ENCODE measurements at regions not wholly inside any gene's neighbourhood (a gene's known extent, or its start where the extent isn't known, plus 50 kb on each side); places are given as distances from the start of the nearest gene placed in this dataset.
A peak's percentile ranks its signal among the peaks of the same experiment; 100 is the strongest.

DNA sequence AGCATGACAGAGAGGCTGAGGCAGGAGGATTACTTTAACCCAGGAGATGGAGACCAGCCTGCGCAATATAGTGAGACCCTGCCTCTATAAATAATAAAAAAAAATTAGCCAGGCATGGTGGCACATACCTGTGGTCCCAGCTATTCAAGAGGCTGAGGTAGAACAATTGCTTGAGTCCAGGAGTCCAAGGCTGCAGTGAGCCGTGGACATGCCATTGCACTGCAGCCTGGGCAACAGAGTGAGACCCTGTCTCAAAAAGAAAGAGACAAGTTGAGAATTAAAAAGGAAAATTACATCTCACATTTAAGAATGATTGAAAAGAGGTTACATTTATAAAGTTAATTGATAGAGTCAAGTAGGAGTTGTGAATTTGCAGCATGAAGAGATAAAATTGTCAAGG is 91.4 kb upstream of the TMPO start:
- H3K4me3 ChIP-seq (ENCODE audit: control insufficient read depth, low read depth, low read length): no peak overlapping the region
- TF ChIP-seq, protein P1, sequence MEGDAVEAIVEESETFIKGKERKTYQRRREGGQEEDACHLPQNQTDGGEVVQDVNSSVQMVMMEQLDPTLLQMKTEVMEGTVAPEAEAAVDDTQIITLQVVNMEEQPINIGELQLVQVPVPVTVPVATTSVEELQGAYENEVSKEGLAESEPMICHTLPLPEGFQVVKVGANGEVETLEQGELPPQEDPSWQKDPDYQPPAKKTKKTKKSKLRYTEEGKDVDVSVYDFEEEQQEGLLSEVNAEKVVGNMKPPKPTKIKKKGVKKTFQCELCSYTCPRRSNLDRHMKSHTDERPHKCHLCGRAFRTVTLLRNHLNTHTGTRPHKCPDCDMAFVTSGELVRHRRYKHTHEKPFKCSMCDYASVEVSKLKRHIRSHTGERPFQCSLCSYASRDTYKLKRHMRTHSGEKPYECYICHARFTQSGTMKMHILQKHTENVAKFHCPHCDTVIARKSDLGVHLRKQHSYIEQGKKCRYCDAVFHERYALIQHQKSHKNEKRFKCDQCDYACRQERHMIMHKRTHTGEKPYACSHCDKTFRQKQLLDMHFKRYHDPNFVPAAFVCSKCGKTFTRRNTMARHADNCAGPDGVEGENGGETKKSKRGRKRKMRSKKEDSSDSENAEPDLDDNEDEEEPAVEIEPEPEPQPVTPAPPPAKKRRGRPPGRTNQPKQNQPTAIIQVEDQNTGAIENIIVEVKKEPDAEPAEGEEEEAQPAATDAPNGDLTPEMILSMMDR (IDR thresholded peaks at IDR 0.05; ENCODE audit: control insufficient read depth, insufficient read depth, low read depth, low read length, missing control alignments): no peak
- DNase-seq (ENCODE audit: low read depth): no peak

DNA sequence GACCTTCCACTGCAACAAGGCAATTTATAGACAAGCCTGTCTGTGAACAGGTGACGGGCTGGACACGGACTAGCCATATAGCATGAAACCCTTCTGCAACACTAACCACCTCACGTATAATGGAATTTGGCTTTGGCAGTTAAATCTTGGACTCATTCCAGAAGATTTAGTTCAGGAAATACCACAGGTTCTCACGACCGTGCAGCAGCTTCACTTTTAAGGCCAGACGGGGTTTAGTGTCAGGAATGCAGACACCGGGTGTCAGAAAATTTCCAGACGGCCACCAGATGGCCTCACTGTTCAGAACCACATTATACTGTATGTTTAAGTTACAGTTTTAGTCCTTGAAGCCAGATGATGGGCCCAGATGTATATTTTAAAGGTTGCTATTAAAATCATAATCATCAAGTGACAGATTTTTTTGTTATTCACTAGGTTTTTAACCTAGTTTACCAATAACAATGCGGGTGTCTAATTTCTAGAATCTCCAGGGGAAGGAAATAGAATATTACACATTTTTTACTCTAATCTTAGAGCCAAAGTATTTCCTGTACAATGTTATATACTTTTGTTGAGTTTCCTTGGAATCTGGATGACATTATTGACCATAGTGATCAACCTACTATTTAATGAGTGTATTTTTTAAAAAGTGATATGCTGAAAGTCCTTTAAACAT is 90.5 kb upstream of the TMPO start:
- peak; percentile 42 for DNase-seq (ENCODE audit: low read depth)
- no peak overlapping the region for H3K4me3 ChIP-seq (ENCODE audit: control insufficient read depth, low read depth, low read length)
- TF ChIP-seq, protein P1 (IDR thresholded peaks at IDR 0.05; ENCODE audit: control insufficient read depth, insufficient read depth, low read depth, low read length, missing control alignments): peak; percentile 69

DNA sequence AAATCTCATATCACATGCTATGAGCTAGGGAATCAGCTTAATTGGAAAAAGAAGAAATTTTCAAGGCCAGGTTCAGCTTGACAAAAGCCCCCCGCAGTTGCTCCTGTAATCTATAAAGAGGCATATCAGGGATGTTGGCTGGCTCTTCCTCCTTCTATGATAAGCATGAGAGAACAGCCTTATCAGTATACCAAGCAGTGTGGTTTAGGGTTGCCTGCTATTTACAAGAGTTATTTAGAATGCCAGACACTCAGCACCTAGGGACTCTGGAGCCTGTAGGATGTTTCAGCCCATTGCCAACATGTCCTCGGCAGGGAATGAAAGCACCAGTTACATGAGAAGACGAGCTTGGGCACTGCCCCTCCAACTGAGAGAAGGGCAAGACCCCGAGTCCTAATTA is 89.5 kb upstream of the TMPO start:
- TF ChIP-seq, protein P1 (IDR thresholded peaks at IDR 0.05; ENCODE audit: control insufficient read depth, insufficient read depth, low read depth, low read length, missing control alignments): no peak
- no peak overlapping the region for H3K4me3 ChIP-seq (ENCODE audit: control insufficient read depth, low read depth, low read length)
- DNase-seq (ENCODE audit: low read depth): no peak

DNA sequence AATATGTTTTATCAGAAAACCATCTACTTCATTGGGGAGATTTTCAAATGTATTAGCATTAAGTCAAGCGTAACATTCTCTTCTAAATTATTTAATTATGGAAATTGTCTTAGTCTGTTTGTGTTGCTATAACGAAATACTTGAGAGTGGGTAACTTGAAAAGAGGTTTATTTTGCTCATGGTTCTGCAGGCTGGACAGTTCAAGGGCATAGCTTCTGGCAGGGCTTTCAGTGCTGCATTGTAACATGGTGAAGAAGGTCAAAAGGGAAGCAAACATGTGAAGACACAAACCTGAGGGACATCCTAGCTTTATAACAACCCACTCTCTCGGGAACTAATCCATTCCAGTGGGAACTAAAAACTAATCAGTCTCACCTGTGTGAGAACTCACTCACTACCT is 84.3 kb upstream of the TMPO start:
- TF ChIP-seq, protein P1 (IDR thresholded peaks at IDR 0.05; ENCODE audit: control insufficient read depth, insufficient read depth, low read depth, low read length, missing control alignments): no peak
- no peak overlapping the region for H3K4me3 ChIP-seq (ENCODE audit: control insufficient read depth, low read depth, low read length)
- no peak for DNase-seq (ENCODE audit: low read depth)

DNA sequence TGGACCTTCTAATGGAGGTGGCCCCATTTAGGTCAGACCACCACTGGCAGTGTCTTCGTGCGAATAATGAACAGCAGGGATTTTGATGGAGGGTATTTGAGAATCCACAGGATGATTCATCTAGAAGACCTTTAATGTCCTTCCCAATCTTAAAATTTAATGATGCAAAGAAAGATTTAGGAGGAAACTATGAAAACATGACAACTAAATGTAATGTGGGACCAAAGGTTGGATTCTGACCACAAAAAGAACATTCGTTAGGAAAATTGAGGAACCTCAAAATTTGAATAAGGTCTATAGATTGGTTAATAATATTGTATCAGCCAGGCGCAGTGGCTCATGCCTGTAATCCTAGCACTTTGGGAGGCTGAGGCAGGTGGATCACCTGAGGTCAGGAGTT is 78.2 kb upstream of the TMPO start:
- no peak for DNase-seq (ENCODE audit: low read depth)

DNA sequence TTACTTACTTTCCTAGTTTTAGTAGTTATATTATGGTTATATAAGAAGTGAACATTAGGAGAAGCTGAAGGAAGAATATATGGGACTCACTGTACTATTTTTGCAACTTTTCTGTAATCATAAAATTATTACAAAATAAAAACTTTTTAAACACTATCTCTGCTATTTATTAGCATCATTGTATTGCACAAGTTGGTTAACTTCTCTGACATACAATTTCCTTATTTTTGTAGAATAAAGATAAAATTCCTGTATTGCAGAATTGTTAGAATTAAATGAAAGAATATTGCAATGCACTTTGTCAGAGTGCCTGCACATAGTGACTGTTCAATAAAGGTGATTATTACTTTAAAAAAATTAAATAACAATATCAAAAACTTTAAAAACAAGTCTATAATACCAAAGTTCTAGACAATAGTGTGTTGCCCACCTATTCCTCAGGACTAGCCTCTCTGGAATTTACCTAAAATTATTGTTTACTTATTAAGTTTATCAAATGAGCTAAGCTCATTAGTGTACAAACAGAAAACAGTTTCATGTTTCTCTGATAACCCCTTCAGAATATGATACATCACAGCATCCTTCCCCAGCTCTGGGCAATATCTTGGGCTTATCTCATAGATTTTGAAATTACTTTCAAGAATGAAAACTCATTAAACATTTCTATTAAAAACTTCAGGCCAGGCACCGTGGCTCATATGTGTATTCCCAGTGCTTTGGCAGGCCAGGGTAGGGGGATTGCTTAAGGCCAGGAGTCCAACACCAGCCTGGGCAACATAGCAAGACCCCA is 77.4 kb upstream of the TMPO start:
- H3K4me3 ChIP-seq (ENCODE audit: control insufficient read depth, low read depth, low read length): no peak overlapping the region
- no peak for DNase-seq (ENCODE audit: low read depth)
- TF ChIP-seq, protein P1 (IDR thresholded peaks at IDR 0.05; ENCODE audit: control insufficient read depth, insufficient read depth, low read depth, low read length, missing control alignments): no peak

More for the DNA sequence above, 78.2 kb upstream of the TMPO start:
- TF ChIP-seq, protein P1 (IDR thresholded peaks at IDR 0.05; ENCODE audit: control insufficient read depth, insufficient read depth, low read depth, low read length, missing control alignments): no peak
- no peak overlapping the region for H3K4me3 ChIP-seq (ENCODE audit: control insufficient read depth, low read depth, low read length)
